SK-N-SH (cell line): ENCODE measurements at regions not wholly inside any gene's neighbourhood (a gene's known extent, or its start where the extent isn't known, plus 50 kb on each side); places are given as distances from the start of the nearest gene placed in this dataset.

ENCODE experiments used
- CTCF ChIA-PET: fragments of 300-600, 350-600 bp; formaldehyde crosslinking; extraction: SDS; loops from one replicate; lab custom pipeline; 2021; lab: Yijun Ruan, JAX
- POLR2A ChIA-PET: fragments of 350-600 bp; sonication (Branson Sonifier 250); formaldehyde crosslinking; extraction: SDS; loops from one replicate; lab custom pipeline; 2020; ENCODE audit warnings: antibody characterized with exemption, inconsistent platforms; lab: Yijun Ruan, JAX
- DNase-seq: peaks from one replicate; pipeline ENCODE4 v3.0.0; 2012
- H2AFZ ChIP-seq: fragments of 200-600 bp; sonication (generic); 2 replicates; pipeline ENCODE4 v1.8.1; 2016; ENCODE audit warnings: antibody characterized with exemption, mild to moderate bottlenecking, low read depth
- H3F3A ChIP-seq: fragments of 200-600 bp; sonication (generic); replicated peaks from 2 replicates; pipeline ENCODE3; 2016; ENCODE audit warnings: antibody characterized with exemption, mild to moderate bottlenecking; ENCODE audit not compliant: insufficient read depth
- H3K27ac ChIP-seq, 2 experiments: fragments of 200-500 bp in 1 of 2; fragments of 200-600 bp in 1 of 2; sonication (Bioruptor generic) in 1 of 2; sonication (generic), shearing (Covaris generic) in 1 of 2; 2 replicates each; pipeline versions ENCODE4 v1.5.1 to v1.6.1; 2014 to 2016; ENCODE audit warnings: low read depth in 2 of 2, inconsistent platforms in 1 of 2, low read length in 1 of 2, mild to moderate bottlenecking in 1 of 2, mixed read lengths in 1 of 2
- H3K27me3 ChIP-seq: fragments of 200-600 bp; sonication (generic), shearing (Covaris generic); 2 replicates; pipeline ENCODE4 v1.6.1; 2016; ENCODE audit warnings: mixed run types; ENCODE audit not compliant: insufficient read depth
- H3K36me3 ChIP-seq, 2 experiments: fragments of 200-500 bp in 1 of 2; fragments of 200-600 bp in 1 of 2; sonication (Bioruptor generic) in 1 of 2; sonication (generic) in 1 of 2; replicated peaks in 1 of 2; 2 replicates each; pipeline versions ENCODE3 to v1.5.1; 2014 to 2016; ENCODE audit warnings: low read length in 1 of 2, mild to moderate bottlenecking in 1 of 2; ENCODE audit not compliant: insufficient read depth in 2 of 2, control insufficient read depth in 1 of 2
- H3K4me1 ChIP-seq, 2 experiments: fragments of 200-500 bp in 1 of 2; fragments of 200-600 bp in 1 of 2; sonication (Bioruptor generic) in 1 of 2; sonication (generic), shearing (Covaris generic) in 1 of 2; 2 replicates each; pipeline versions ENCODE4 v1.5.1 to v1.6.1; 2014 to 2016; ENCODE audit warnings: low read depth in 1 of 2, low read length in 1 of 2, mixed run types in 1 of 2; ENCODE audit not compliant: insufficient read depth in 2 of 2, control insufficient read depth in 1 of 2
- H3K4me2 ChIP-seq: fragments of 200-600 bp; sonication (generic), shearing (Covaris generic); 2 replicates; pipeline ENCODE4 v1.6.1; 2017; ENCODE audit warnings: mixed run types
- H3K4me3 ChIP-seq, 2 experiments: fragments of 200-500 bp in 1 of 2; fragments of 200-600 bp in 1 of 2; sonication (Bioruptor generic) in 1 of 2; sonication (generic), shearing (Covaris generic) in 1 of 2; 2 replicates each; pipeline versions ENCODE4 v1.5.1 to v1.8.1; 2014 to 2016; ENCODE audit warnings: low read depth in 2 of 2, inconsistent platforms in 1 of 2, low read length in 1 of 2, mild to moderate bottlenecking in 1 of 2, mixed read lengths in 1 of 2, moderate library complexity in 1 of 2
- H3K79me2 ChIP-seq: fragments of 200-600 bp; sonication (generic); 2 replicates; pipeline ENCODE4 v1.8.1; 2017; ENCODE audit warnings: mild to moderate bottlenecking; ENCODE audit not compliant: insufficient read depth
- H3K9ac ChIP-seq: fragments of 200-600 bp; sonication (generic); 2 replicates; pipeline ENCODE4 v1.6.1; 2017; ENCODE audit warnings: mixed run types
- H3K9me2 ChIP-seq: fragments of 200-600 bp; sonication (generic); 2 replicates; pipeline ENCODE4 v1.6.1; 2017; ENCODE audit warnings: mixed run types
- H3K9me3 ChIP-seq: fragments of 200-600 bp; sonication (generic); 2 replicates; pipeline ENCODE4 v1.6.1; 2017; ENCODE audit warnings: mixed run types, mild to moderate bottlenecking, moderate library complexity
- H4K20me1 ChIP-seq: fragments of 200-600 bp; sonication (generic); 2 replicates; pipeline ENCODE4 v1.6.1; 2017; ENCODE audit warnings: mild to moderate bottlenecking, mixed run types; ENCODE audit not compliant: insufficient read depth
- CHD2 ChIP-seq: fragments of 150-350 bp; IDR thresholded peaks from 2 replicates; pipeline ENCODE4 v1.6.1; 2018; ENCODE audit warnings: low read length; ENCODE audit not compliant: partially characterized antibody
- EP300 ChIP-seq, 2 experiments: IDR thresholded peaks; 2 replicates each; pipeline versions ENCODE4 v1.4.0 to v1.6.1; 2012; ENCODE audit warnings: borderline replicate concordance in 1 of 2, low read depth in 1 of 2, low read length in 1 of 2
- EZH2phosphoT487 ChIP-seq: fragments of 200-600 bp; sonication (generic); IDR thresholded peaks from 2 replicates; pipeline ENCODE4 v1.6.1; 2017; ENCODE audit warnings: low read depth, mixed run types, mild to moderate bottlenecking, antibody characterized with exemption, moderate library complexity, borderline replicate concordance
- FOSL2 ChIP-seq: IDR thresholded peaks from 2 replicates; pipeline ENCODE4 v1.4.0; 2012; ENCODE audit warnings: low read depth, mild to moderate bottlenecking, moderate library complexity, borderline replicate concordance
- FOXM1 ChIP-seq: IDR thresholded peaks from 2 replicates; pipeline ENCODE4 v1.4.0; 2012; ENCODE audit warnings: low read depth, mild to moderate bottlenecking
- GABPA ChIP-seq: IDR thresholded peaks from 2 replicates; pipeline ENCODE4 v1.4.0; 2012; ENCODE audit warnings: low read depth, mild to moderate bottlenecking
- MXI1 ChIP-seq: IDR thresholded peaks from 2 replicates; pipeline ENCODE4 v1.6.1; 2012; ENCODE audit warnings: mild to moderate bottlenecking, low read depth, low read length, improper control_type of control experiment
- NFIC ChIP-seq: IDR thresholded peaks from 2 replicates; pipeline ENCODE4 v1.4.0; 2012; ENCODE audit warnings: borderline replicate concordance
- NRF1 ChIP-seq: IDR thresholded peaks from 2 replicates; pipeline ENCODE4 v1.6.1; 2012; ENCODE audit warnings: low read depth, mild to moderate bottlenecking, low read length
- PBX3 ChIP-seq: IDR thresholded peaks from 2 replicates; pipeline ENCODE4; 2012
- RAD21 ChIP-seq: IDR thresholded peaks from 2 replicates; pipeline ENCODE4 v1.6.1; 2012; ENCODE audit warnings: mild to moderate bottlenecking, low read length
- RCOR1 ChIP-seq: fragments of 150-350 bp; IDR thresholded peaks from 2 replicates; pipeline ENCODE4 v1.6.1; 2017; ENCODE audit warnings: antibody characterized with exemption, low read length
- REST ChIP-seq: IDR thresholded peaks from 2 replicates; pipeline ENCODE4 v1.6.1; 2012; ENCODE audit warnings: mild to moderate bottlenecking, low read depth, low read length, moderate library complexity
- RXRA ChIP-seq: IDR thresholded peaks from 2 replicates; pipeline ENCODE4 v1.4.0; 2012; ENCODE audit warnings: low read depth, mild to moderate bottlenecking, borderline replicate concordance
- SIN3A ChIP-seq: IDR thresholded peaks from 2 replicates; pipeline ENCODE4 v1.6.1; 2012; ENCODE audit warnings: low read depth, mild to moderate bottlenecking, low read length, moderate library complexity, borderline replicate concordance
- SMC3 ChIP-seq: IDR thresholded peaks from 2 replicates; pipeline ENCODE4 v1.6.1; 2012; ENCODE audit warnings: low read depth, low read length, improper control_type of control experiment
- TEAD4 ChIP-seq: IDR thresholded peaks from 2 replicates; pipeline ENCODE4 v1.4.0; 2012; ENCODE audit warnings: mild to moderate bottlenecking, borderline replicate concordance; ENCODE audit not compliant: insufficient read depth
- USF1 ChIP-seq: IDR thresholded peaks from 2 replicates; pipeline ENCODE4 v1.4.0; 2012; ENCODE audit warnings: low read depth, borderline replicate concordance
- USF2 ChIP-seq: fragments of 150-350 bp; IDR thresholded peaks from 2 replicates; pipeline ENCODE4 v1.6.1; 2017; ENCODE audit warnings: antibody characterized with exemption, low read length, low read depth, borderline replicate concordance
- YY1 ChIP-seq: IDR thresholded peaks from 2 replicates; pipeline ENCODE4 v1.4.0; 2012; ENCODE audit warnings: low read depth, mild to moderate bottlenecking
- WGBS: methylation state at CpG from one replicate; pipeline ENCODE4 v1.1.6; 2017; ENCODE audit warnings: low lambda C conversion rate; 5-methylcytosine and 5-hydroxymethylcytosine counted together

GRCh38 chrX:7545564-7545963, 297.4 kb upstream of the VCX start:
- Histone ChIP-seq H2AFZ (no peak overlapping the region), H3F3A (no peaks in the 10 kb centered on the region), H3K4me3 (no peak overlapping the region), H3K27ac (no peak overlapping the region), H3K4me2 (no peak overlapping the region), H3K9me3 (no peaks in the 10 kb centered on the region), H3K36me3 (no peaks in the 10 kb centered on the region), H3K9me2 (no peaks in the 10 kb centered on the region), H3K79me2 (no peaks in the 10 kb centered on the region), H3K4me1 (no peaks in the 10 kb centered on the region), H4K20me1 (no peaks in the 10 kb centered on the region), H3K9ac (no peak overlapping the region), H3K27me3 (no peaks in the 10 kb centered on the region)
- WGBS: 29% methylated on average over 1 of the region's 1 CpG
- TF ChIP-seq FOXM1 (no peak), SMC3 (no peak), RAD21 (no peak), FOSL2 (no peak), USF2 (no peak), NRF1 (no peak), EZH2phosphoT487 (no peak), USF1 (no peak), REST (no peak), RXRA (no peak), NFIC (no peak), PBX3 (no peak), CHD2 (no peak), YY1 (no peak), MXI1 (no peak), RCOR1 (no peak), SIN3A (no peak), TEAD4 (no peak), GABPA (no peak), EP300 (IDR thresholded peaks at IDR 0.05; ENCODE audit: borderline replicate concordance in 1 of 2, low read depth in 1 of 2, low read length in 1 of 2) (no peak)
- CTCF ChIA-PET: no interaction called here
- no peak for DNase-seq
- POLR2A ChIA-PET: no interaction called here
